Retina (tissue), 1 donor: ENCODE measurements at regions not wholly inside any gene's neighbourhood (a gene's known extent, or its start where the extent isn't known, plus 50 kb on each side); places are given as distances from the start of the nearest gene placed in this dataset.

Experiments used
- DNase-seq: peaks from one replicate; pipeline ENCODE4 v3.0.0-alpha.2; 2016

DNA sequence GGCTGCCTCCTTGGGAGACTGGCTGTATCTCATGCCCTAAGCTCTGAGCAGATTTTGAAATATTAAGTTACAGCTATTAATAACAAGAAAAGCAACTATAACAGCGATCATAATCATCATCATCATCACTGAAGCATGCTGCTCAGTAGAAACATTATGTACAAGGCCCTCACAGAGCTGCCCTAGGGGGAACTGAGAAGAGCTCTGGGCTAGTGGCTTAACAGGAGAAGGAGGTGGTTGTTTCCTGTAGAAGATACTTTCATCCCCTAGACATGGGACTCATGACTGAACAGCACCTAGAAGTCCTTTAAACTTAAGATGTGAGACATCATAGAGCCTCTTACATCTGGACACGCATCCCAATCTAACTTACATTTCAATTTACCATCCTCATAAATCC is 332.8 kb upstream of the PLET1 start:
- DNase-seq, result no peak

DNA sequence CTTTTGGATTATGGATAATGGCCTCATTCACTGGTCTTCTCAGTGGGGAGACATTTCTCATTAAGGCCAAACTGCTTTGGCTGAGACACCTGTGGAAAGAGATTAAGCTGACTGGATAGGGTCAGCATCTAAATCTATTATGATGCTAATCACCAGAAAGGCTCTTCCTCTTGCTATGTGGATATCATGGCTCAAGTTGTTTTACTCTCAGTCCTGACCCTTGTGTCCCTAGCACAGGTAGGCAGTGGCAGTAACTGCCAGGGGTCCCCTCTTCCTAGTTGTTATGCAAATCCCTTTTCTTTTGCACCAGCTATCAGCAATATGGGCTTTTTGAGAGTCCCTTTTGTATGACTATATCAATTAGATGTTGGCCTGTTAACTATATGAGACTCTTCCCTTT is 335.7 kb upstream of the PLET1 start:
- no peak for DNase-seq

DNA sequence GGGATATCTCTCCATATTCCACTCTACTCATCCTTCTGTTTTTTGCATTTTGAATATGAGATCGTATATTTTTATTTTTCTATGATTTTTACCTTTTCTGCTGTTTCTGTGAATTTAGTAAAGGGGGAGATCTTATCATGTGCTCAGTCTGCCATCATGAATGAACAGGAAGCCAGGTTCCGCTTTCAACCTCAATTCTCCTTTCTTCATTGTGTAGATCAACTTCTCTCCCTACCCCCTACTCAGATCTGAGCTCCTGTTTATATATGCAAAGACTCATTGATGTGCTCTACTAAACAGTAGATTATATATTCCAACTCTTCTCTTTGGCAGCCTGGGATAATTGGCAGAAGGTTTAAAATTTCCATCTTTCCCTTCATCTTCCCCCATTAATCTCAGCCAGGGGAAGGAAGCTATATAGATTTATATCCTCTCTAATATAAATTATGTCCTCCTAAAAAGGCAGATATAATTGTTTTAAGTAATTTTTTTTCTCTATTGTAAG is 336.7 kb upstream of the PLET1 start:
- no peak for DNase-seq

GRCh38 chr11:112599265-112599664 is 338.6 kb upstream of the PLET1 start:
- no peak for DNase-seq

GRCh38 chr11:112599856-112600533 is 339.3 kb upstream of the PLET1 start:
- DNase-seq, result no peak

DNA sequence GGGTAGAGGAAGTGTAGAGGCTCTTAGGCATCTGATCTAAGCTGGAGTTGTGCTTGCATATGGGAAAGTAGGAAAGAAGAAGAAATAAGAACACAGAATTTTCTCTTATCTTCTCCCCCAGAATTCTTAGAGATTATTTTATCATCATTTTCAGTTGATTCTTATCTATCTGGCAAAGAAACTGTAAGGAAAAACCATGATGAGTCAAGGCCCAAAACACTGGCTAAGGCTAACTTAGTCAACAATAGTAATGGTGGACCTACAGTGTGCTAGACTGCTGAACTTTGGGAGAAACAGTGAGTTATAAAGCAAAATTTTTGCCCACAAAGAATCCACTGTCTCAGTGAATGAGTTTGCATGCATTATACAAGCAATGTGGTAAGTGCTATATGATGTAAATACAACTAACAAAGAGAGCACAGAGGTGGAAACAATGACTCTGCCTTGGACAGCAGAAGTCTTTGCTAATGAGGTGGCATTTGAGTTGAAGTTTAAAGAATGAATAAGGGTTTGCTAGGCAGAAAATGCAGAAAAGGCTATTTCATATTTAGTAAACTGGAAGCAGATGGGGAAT is 344.5 kb upstream of the PLET1 start:
- DNase-seq, result no peak

DNA sequence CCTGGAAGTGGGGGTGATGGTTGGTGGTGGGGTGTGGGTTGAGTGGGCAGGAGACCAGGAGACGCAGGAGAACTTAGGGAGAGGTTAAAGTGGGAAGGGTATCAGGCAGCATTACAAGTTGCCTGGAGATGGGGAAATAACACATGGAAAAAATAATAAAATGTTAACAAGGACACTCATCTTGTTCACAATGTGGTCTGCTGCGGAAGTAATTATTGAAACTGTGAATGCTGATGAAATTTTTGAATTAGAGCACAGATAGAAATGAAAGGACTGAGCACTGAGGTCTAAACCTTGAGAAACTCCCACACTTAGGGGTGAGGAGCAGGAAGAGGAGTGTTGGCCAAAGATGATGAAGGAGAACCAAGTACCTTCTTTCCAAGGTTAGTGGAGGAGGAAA is 346.0 kb upstream of the PLET1 start:
- no peak for DNase-seq

DNA sequence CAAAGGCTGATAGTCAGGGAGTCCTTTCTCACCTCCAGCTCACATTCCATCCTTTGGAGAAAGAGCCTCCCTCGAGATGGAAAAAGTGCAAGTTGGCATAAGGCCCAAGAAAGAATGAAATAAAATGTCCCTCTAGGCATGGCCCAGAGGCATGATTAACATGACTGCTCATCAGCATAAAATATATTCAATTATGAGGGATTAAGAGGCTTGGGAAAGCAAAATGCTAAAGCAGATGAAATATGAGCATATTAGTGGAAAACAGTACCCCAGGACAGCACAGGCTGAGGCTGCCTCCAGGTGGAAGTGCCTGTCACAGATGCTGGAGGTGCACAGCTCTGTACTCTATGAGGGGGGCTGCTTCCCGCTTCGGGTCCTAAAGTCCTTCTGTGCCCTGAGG is 347.8 kb upstream of the PLET1 start:
- DNase-seq, result no peak

- DNase-seq, result no peak
Observed at GRCh38 chr11:112610494-112610893, 349.8 kb upstream of the PLET1 start.

DNA sequence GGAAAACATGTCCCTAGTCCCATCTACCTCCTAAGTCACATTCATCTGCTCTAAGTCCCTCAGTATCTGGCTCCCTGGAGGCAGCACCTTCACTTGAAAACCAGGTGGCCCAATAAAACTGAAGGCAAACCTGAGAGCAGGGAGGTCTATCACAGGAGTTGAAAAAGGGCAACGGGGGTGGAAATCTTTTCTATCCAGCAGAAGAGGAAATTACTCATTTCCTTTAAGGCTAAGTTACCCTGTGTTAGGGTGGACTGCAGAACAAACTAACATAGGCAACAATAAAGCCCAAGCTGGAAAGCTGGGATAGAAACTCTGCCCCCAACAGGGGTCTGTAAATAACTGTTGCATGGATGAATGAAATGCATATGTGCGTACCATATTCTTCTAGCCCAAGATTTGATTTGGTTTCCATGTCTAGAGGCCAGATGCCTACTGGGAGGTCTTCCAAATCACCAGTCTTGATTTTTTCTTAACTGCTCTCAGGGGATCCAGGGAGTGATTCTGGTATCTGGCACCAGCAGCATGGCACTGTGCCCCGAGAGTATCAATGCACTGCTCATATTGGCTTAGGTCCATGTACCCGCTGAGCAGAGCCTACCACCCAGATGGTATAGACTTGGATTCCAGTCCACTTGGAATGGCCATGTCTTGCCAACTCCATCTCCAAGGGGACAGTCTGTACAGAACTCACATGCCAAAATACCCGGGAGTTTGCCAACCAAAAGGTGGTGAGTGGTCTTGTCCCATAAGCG is 350.0 kb upstream of the NCAM1 start:
- no peak for DNase-seq

- DNase-seq, result peak; percentile 47
Observed at GRCh38 chr11:112611771-112612170, 349.4 kb upstream of the NCAM1 start.

DNA sequence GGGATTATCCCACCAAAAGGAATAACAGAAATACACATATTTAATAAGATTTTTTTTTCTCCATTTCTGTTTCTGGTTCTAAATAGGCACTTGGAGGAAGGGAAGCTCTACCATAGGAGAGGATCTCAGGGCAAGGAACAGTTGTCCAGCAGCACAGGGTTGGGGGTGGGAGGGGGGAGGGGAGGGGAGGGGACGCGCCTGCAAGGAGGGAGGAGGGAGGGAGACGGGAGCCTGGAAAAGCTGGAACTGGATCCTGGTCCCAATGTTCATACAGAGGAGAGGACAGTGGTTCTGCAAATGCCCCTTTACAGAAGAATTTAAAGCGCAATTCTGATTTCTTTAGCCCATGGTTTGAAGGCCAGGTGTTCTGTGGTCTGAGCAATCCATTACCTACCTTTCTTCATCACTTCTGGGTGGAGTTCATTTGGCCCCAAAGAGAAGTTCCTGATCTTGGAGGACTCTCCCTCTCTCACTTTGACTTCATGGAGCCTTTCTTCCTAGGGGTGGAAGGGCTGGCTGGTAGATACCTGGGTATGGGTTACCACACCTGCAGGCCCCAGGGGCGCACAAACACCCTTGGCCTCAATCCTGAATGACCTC is 348.9 kb upstream of the NCAM1 start:
- DNase-seq, result peak; percentile 72

- DNase-seq, result no peak
Observed at GRCh38 chr11:112613051-112613972, 347.9 kb upstream of the NCAM1 start.

GRCh38 chr11:112614605-112615004 is 346.6 kb upstream of the NCAM1 start:
- no peak for DNase-seq

DNA sequence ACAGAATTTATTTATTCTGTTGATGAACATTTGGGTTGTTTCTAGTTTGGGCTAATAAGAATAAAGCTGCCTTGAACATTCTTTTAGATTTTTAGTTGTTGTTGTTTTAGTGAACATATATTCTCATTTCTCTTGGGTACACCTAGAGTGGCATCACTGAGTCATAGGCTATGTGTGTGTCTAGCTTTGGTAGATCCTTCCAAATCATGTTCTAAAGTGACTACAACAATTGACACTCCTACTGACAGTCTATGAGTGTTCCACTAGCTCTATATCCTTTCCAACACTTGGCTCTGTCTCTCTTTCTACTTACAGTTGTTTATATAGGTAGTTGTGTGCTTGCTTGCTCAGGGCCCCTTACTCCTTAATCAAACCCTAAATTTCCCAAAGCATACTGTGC is 346.0 kb upstream of the NCAM1 start:
- no peak for DNase-seq

- DNase-seq, result no peak
Observed at GRCh38 chr11:112615891-112616290, 345.3 kb upstream of the NCAM1 start.

- DNase-seq, result no peak
Observed at GRCh38 chr11:112616327-112617097, 344.7 kb upstream of the NCAM1 start.

DNA sequence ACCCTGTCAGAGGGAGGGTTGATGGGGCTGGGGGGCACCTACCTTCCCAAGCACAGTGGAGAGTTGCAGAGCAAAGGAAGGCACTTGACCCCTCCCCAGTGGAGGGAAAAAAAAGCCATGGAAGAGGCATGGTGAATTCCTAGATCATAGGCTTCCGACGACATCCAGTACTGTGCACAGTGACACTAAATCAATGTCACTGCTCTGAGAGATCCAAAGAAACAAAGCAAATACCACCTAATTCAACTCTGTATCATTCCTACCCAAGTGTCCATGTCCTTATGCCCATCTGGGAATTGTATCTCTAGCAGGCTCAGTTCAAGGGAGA is 344.2 kb upstream of the NCAM1 start:
- DNase-seq, result no peak

DNA sequence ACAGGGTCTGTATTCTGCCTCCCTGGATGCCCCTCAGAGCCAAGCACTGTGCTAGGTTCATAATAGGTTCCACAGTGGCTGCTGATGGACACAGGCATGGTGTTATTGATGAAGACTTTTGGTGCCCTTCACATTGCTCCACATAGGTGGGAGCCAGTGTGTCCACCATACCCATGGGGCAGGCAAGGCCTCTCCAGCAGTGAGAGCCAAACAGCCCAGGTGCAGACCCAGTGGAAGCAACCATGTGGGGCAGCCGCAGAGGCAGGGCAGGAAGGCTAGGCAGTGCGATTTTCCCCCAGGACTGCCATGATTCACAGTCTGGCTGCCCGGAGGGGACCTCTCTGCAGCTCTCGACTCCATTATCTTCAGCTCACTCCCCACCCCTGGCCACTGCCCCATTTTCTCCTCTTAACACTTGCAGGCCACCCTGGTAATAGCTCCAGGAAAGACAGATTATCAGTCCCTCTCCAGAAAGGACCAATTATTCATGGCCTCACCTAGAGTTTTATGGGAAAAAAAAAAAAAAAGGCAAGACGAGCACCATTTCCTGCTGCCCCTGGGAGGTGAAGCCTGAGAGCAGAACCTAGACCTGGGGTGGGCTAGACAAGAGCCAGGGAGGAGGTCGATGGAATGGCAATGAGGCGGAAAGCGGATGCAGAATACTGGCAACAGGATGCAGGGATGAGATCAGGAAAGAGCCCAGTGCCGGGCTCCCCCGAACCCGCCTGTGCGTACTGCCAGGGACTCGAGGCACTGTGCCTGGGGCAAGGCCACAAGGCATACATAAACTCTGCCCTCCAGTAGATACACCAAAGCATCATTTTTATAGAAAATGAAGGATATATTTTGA is 343.0 kb upstream of the NCAM1 start:
- DNase-seq, result no peak

GRCh38 chr11:112619106-112619505 is 342.1 kb upstream of the NCAM1 start:
- no peak for DNase-seq
